ENCODE measurements at regions not wholly inside any gene's neighbourhood (a gene's known extent, or its start where the extent isn't known, plus 50 kb on each side); places are given as distances from the start of the nearest gene placed in this dataset.
"Not testable (repeated sequence)": the region's sequence is repeated elsewhere in the genome, so short reads cannot be mapped to it uniquely, and the experiment has no call there.

DNA sequence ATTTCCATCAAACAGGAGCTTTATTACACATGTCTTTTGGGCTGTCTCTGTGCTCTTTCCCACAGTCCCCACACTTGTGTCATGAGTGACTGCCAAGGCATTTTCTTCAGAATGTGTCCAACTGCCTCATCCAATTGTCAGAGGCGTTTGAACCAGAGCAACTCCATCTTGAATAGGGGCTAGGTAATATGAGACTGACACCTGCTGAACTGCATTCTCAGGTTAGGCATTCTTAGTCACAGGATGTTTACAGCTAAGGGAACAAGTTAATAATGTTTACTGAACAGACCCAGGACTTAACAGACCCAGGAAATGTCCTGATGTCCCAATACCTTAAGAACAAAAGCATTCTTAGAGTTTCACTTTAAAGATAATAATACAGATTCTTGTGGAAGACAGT lies 595.5 kb downstream of the REEP3 start:
- no peaks in the 10 kb centered on the region for H3K79me2 ChIP-seq (ENCODE audit: low read length)
- H3K9ac ChIP-seq (ENCODE audit: low read length): no peak overlapping the region
- H2AFZ ChIP-seq (ENCODE audit: low read depth, low read length): no peak overlapping the region
- H3K9me3 ChIP-seq (ENCODE audit: insufficient read depth, low read length): no peaks in the 10 kb centered on the region
- H3K4me2 ChIP-seq (ENCODE audit: low read length): no peak overlapping the region
- TF ChIP-seq EZH2phosphoT487 (IDR thresholded peaks at IDR 0.05; ENCODE audit: low read depth): no peak
- TF ChIP-seq, protein P1, sequence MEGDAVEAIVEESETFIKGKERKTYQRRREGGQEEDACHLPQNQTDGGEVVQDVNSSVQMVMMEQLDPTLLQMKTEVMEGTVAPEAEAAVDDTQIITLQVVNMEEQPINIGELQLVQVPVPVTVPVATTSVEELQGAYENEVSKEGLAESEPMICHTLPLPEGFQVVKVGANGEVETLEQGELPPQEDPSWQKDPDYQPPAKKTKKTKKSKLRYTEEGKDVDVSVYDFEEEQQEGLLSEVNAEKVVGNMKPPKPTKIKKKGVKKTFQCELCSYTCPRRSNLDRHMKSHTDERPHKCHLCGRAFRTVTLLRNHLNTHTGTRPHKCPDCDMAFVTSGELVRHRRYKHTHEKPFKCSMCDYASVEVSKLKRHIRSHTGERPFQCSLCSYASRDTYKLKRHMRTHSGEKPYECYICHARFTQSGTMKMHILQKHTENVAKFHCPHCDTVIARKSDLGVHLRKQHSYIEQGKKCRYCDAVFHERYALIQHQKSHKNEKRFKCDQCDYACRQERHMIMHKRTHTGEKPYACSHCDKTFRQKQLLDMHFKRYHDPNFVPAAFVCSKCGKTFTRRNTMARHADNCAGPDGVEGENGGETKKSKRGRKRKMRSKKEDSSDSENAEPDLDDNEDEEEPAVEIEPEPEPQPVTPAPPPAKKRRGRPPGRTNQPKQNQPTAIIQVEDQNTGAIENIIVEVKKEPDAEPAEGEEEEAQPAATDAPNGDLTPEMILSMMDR (IDR thresholded peaks at IDR 0.05; ENCODE audit: low read depth, low read length): no peak
- H3K27me3 ChIP-seq (ENCODE audit: low read depth, low read length): no peaks in the 10 kb centered on the region
- H4K20me1 ChIP-seq (ENCODE audit: insufficient read depth, low read length): no peaks in the 10 kb centered on the region
- no peak overlapping the region for H3K4me3 ChIP-seq (ENCODE audit: low read length)
- H3K27ac ChIP-seq (ENCODE audit: low read length): no peak overlapping the region
- no peaks in the 10 kb centered on the region for H3K36me3 ChIP-seq (replicated peaks; ENCODE audit: low read depth, low read length)
- peaks cover 5% of the 10 kb centered on the region; the same call in 1 of the 2 replicates for H3K4me1 ChIP-seq (ENCODE audit: low read length)

DNA sequence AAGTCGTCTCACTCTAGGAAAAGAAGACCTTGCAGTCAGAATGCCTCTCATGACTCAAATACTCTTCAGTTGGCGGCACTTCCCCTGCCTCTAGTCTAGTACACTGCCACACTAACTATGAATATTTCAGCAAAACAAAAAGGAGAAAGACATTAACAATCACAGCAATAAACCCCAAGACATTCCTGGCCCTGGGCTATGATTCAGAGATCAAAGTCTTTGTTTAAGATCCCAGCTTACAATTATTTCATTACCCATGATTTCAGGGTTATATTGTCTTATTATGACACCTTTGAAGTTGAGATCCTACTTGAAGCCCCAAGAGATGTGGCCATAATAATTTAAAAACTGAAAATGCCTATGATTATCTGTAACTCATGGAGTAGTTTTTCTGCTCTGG lies 597.5 kb downstream of the REEP3 start:
- Histone ChIP-seq H3K9me3 (ENCODE audit: insufficient read depth, low read length) (no peaks in the 10 kb centered on the region), H2AFZ (ENCODE audit: low read depth, low read length) (no peak overlapping the region)

DNA sequence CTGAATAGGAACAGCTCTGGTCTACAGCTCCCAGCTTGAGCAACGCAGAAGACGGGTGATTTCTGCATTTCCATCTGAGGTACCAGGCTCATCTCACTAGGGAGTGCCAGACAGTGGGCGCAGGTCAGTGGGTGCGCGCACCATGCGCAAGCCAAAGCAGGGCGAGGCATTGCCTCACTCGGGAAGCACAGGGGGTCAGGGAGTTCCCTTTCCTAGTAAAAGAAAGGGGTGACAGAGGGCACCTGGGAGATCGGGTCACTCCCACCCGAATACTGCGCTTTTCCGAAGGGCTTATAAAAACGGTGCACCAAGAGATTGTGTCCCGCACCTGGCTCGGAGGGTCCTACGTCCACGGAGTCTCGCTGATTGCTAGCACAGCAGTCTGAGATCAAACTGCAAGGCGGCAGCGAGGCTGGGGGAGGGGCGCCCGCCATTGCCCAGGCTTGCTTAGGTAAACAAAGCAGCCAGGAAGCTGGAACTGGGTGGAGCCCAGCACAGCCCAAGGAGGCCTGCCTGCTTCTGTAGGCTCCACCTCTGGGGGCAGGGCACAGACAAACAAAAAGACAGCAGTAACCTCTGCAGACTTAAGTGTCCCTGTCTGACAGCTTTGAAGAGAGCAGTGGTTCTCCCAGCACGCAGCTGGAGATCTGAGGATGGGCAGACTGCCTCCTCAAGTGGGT lies 599.2 kb downstream of the REEP3 start:
- not testable (repeated sequence) for H2AFZ ChIP-seq (ENCODE audit: low read depth, low read length); H3K4me1 ChIP-seq (ENCODE audit: low read length); H3K27ac ChIP-seq (ENCODE audit: low read length); H3K36me3 ChIP-seq (replicated peaks; ENCODE audit: low read depth, low read length); H3K4me3 ChIP-seq (ENCODE audit: low read length); H4K20me1 ChIP-seq (ENCODE audit: insufficient read depth, low read length); H3K9me3 ChIP-seq (ENCODE audit: insufficient read depth, low read length); H3K27me3 ChIP-seq (ENCODE audit: low read depth, low read length); H3K79me2 ChIP-seq (ENCODE audit: low read length); H3K4me2 ChIP-seq (ENCODE audit: low read length); H3K9ac ChIP-seq (ENCODE audit: low read length)

More for the DNA sequence above, 597.5 kb downstream of the REEP3 start:
- no peak overlapping the region for H3K4me3 ChIP-seq (ENCODE audit: low read length)
- no peaks in the 10 kb centered on the region for H3K27me3 ChIP-seq (ENCODE audit: low read depth, low read length)
- no peaks in the 10 kb centered on the region for H3K79me2 ChIP-seq (ENCODE audit: low read length)
- no peaks in the 10 kb centered on the region for H4K20me1 ChIP-seq (ENCODE audit: insufficient read depth, low read length)
- no peaks in the 10 kb centered on the region for H3K4me1 ChIP-seq (ENCODE audit: low read length)
- no peak overlapping the region for H3K4me2 ChIP-seq (ENCODE audit: low read length)
- TF ChIP-seq, protein P1 (IDR thresholded peaks at IDR 0.05; ENCODE audit: low read depth, low read length): no peak
- TF ChIP-seq EZH2phosphoT487 (IDR thresholded peaks at IDR 0.05; ENCODE audit: low read depth): no peak
- H3K27ac ChIP-seq (ENCODE audit: low read length): no peak overlapping the region
- no peaks in the 10 kb centered on the region for H3K36me3 ChIP-seq (replicated peaks; ENCODE audit: low read depth, low read length)
- no peak overlapping the region for H3K9ac ChIP-seq (ENCODE audit: low read length)

DNA sequence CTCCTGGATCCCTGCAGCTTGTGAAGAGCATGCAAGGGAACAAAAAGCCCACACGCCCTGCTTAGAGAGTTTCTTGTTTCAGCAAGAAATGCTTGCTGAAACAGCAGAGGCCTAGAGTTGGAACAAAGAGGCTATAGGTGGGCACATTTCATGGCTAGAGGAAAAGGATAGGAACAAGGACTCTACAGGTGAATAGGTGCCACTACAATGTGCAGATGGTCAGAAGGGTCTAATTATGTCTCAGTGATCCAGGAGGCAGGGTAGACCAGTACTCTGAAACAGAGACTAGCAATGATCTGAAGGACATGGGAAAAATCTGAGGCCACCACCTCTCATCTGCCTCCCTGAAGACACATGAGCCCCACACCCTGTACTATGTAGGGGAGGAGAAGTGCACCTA lies 609.0 kb downstream of the REEP3 start:
- no peaks in the 10 kb centered on the region; the same call in 1 of the 2 replicates for H3K4me1 ChIP-seq (ENCODE audit: low read length)
- H3K9me3 ChIP-seq (ENCODE audit: insufficient read depth, low read length): no peaks in the 10 kb centered on the region
- H3K27ac ChIP-seq (ENCODE audit: low read length): no peak overlapping the region
- no peak overlapping the region for H3K4me2 ChIP-seq (ENCODE audit: low read length)
- no peak overlapping the region for H3K9ac ChIP-seq (ENCODE audit: low read length)
- no peak overlapping the region for H2AFZ ChIP-seq (ENCODE audit: low read depth, low read length)
- H3K4me3 ChIP-seq (ENCODE audit: low read length): no peak overlapping the region
- TF ChIP-seq, protein P1 (IDR thresholded peaks at IDR 0.05; ENCODE audit: low read depth, low read length): no peak
- no peak for TF ChIP-seq EZH2phosphoT487 (IDR thresholded peaks at IDR 0.05; ENCODE audit: low read depth)
- H3K27me3 ChIP-seq (ENCODE audit: low read depth, low read length): no peaks in the 10 kb centered on the region
- H3K79me2 ChIP-seq (ENCODE audit: low read length): no peaks in the 10 kb centered on the region
- H3K36me3 ChIP-seq (replicated peaks; ENCODE audit: low read depth, low read length): no peaks in the 10 kb centered on the region
- no peaks in the 10 kb centered on the region for H4K20me1 ChIP-seq (ENCODE audit: insufficient read depth, low read length)
